Stimulated activated naive CD8-positive, alpha-beta T cell treated with anti-CD3 and anti-CD28 coated beads, Interleukin-15, amount 100 ng/mL, for 72 hours (primary cell): ENCODE measurements at regions not wholly inside any gene's neighbourhood (a gene's known extent, or its start where the extent isn't known, plus 50 kb on each side); places are given as distances from the start of the nearest gene placed in this dataset.
A peak's percentile ranks its signal among the peaks of the same experiment; 100 is the strongest.

ENCODE experiments used
- ATAC-seq: fragments of 150-1000 bp; cut with Tn5 transposase; 2 replicates; pipeline ENCODE4 v1.10.0; 2021; ENCODE audit warnings: mild to moderate bottlenecking, moderate library complexity
- DNase-seq, 2 donors: peaks; one replicate each; pipeline ENCODE4 v3.0.0; 2021 to 2022
- H3K27ac Mint-ChIP-seq, 2 donors: one replicate each; pipeline ENCODE4 v1.8.0; 2022; ENCODE audit warnings: mild to moderate bottlenecking in 2 of 2, mixed read lengths in 2 of 2, moderate library complexity in 2 of 2
- H3K27me3 Mint-ChIP-seq: one replicate; pipeline ENCODE4 v1.8.0; 2022; ENCODE audit warnings: mixed read lengths
- H3K4me1 Mint-ChIP-seq: one replicate; pipeline ENCODE4 v1.8.0; 2022; ENCODE audit warnings: mild to moderate bottlenecking, mixed read lengths
- H3K4me3 Mint-ChIP-seq, 2 donors: one replicate each; pipeline ENCODE4 v1.8.0; 2022; ENCODE audit warnings: mild to moderate bottlenecking in 2 of 2, mixed read lengths in 2 of 2, moderate library complexity in 1 of 2
- H3K9me3 Mint-ChIP-seq, 2 donors: one replicate each; pipeline ENCODE4 v1.8.0; 2022; ENCODE audit warnings: mixed read lengths in 2 of 2

DNA sequence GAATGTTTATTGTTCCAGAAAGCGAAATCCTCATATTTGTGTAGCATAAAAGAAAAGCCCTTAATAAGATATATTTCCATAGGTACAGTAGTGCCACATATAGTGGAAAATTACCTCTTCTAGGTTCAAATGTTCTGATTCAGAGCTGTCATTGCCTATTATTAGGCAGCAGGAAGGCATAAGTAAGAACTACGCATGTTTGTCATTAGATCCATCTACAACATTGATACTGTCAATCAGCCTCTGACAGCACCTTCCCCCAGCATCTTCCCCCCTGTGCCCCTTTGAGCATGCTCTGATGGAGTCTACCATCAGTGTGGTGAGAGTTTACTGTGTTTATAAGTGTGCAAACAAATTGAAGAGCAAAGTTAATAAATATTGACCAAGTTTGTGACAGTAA is 816.1 kb downstream of the TLE4 start:
- ATAC-seq (no peak), DNase-seq (no peak)
- H3K4me1 Mint-ChIP-seq = no peaks in the 10 kb centered on the region
- H3K27me3 Mint-ChIP-seq = no peaks in the 10 kb centered on the region
- peaks cover 7 to 14% of the 10 kb centered on the region in 2 donors for H3K9me3 Mint-ChIP-seq
- H3K27ac Mint-ChIP-seq = no peak overlapping the region
- no peak overlapping the region for H3K4me3 Mint-ChIP-seq

DNA sequence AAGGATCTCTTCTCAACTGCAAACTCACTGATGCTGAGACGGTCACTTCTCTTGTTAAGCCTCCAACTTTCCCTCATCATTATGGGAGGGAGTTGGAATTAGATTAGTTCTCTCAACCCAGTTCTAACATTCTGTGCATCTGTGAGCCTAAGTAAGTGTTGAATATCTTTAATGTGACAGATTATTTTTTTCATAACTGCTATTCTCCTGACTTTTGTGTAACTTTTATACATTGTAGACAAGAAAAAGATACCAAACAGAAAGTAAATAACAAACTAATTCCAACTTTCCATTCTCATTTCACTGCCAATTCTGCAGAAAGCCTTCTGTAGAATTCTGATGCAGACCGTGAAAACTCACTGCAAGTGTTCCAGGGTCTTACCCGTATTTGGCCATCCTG is 813.5 kb downstream of the TLE4 start:
- Mint-ChIP-seq H3K27ac (no peak overlapping the region), H3K4me1 (no peaks in the 10 kb centered on the region), H3K9me3 (peaks cover 0 to 1% of the 10 kb centered on the region in 2 donors), H3K4me3 (no peak overlapping the region), H3K27me3 (no peaks in the 10 kb centered on the region)
- no peak for ATAC-seq
- no peak for DNase-seq

DNA sequence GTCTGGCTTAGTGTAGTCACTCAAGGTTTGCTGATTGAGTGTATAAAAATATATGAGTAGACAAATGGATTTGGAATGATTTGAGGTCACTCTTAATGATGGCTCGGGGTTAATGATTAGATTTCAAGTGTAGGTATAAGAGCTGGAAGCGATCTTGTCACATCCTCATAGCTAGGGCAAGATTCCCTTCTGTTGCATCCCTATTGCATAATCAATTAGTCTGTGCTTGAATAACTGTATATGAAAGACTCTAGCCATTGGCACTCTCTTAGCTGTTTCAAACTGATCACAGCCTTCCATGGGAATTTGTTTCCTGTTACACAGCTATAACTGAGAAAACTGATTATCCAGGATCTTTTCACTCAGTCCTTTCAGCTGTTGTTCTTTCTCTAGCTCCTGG is 811.6 kb downstream of the TLE4 start:
- no peak for ATAC-seq
- H3K4me1 Mint-ChIP-seq = no peaks in the 10 kb centered on the region

DNA sequence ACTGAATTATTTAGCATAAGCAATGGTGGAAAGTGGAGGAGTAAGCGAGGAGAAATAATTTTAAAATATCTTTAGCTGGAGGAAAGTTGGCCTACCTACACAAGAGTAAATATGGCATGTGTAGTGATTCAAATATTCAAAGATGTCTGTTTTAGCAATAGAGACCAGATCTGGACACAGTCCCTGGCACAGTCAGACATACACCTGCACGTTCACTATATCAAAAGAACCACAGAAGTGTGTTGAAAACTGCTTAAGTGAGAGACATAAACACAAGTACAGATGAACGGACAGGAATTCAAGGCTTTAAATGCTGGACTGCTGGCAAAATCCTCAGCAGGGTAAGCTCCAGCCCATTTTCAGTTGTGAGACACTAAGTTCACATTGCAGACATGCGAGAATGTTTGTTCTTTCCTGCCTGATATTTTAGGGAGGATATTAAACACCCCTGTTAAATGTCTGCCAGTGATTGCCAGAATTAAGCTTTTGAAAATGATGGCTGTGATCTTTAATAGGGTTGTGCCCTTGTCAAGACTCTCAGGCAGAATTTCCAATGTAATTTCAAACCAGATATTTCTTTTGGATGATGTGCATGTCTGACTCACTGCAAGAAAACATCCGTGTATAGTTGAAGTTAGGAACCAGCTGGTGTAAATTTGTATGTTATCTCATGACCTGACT is 810.6 kb downstream of the TLE4 start:
- H3K27me3 Mint-ChIP-seq = no peaks in the 10 kb centered on the region
- ATAC-seq (no peak), DNase-seq (no peak)
- H3K4me3 Mint-ChIP-seq = no peak overlapping the region
- H3K27ac Mint-ChIP-seq = no peak overlapping the region
- H3K4me1 Mint-ChIP-seq = no peaks in the 10 kb centered on the region
- H3K9me3 Mint-ChIP-seq = no peaks in the 10 kb centered on the region

More for the DNA sequence above, 811.6 kb downstream of the TLE4 start:
- Mint-ChIP-seq H3K9me3 (no peaks in the 10 kb centered on the region), H3K27me3 (no peaks in the 10 kb centered on the region), H3K27ac (no peak overlapping the region), H3K4me3 (no peak overlapping the region)
- no peak for DNase-seq

DNA sequence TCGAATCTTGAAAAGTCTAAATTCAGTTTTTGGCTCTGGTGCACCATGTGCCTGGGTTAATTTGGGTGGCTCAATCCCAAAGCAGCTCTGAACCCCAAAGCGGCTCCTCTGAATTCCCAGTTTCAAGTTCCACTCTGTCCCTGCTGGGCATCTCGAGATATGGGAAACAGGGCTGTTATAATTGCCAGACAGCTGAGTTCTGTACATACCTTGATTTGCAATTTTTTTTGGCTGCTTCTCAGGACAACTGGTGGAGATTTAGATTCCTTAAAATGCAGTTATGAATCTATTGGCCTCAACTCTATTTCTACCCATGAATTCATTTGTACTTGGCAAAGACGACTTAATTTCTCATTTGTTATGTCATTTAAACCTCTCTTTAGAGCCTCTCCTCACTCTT is 808.5 kb downstream of the TLE4 start:
- Mint-ChIP-seq H3K27ac (no peak overlapping the region), H3K4me3 (no peak overlapping the region)
- ATAC-seq = no peak

DNA sequence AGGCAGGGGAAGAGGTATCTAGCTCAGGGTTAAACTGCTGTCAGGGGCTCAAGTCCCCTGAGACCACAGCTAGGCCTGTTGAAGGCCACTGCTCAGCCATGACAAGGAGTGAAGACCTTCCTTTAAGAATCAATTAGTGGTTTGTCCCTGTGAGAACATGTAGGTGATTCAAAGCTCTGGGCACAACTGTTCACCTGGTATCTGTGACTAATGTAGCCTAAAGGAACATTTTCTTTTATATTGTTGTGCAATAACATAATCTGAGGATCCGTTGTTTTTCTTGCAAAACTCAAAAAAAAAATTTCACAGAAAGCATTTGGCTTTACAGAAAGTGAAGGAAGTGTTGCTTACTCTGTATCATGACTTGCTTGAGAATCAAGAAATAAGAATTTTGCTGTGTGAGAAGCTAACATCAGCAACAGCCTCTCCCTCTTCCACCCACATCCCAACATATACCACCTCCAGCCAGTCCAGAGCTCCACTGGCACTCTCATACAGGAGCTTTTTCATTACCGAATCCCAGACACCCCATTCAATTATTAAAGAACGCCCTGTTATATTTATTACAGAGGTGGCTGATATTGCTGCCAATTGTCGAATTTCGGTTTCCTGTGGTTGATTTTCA is 807.0 kb downstream of the TLE4 start:
- H3K4me1 Mint-ChIP-seq = no peaks in the 10 kb centered on the region
- ATAC-seq (no peak), DNase-seq (no peak)
- H3K27me3 Mint-ChIP-seq = no peaks in the 10 kb centered on the region
- no peak overlapping the region for H3K27ac Mint-ChIP-seq
- H3K9me3 Mint-ChIP-seq = no peaks in the 10 kb centered on the region
- no peak overlapping the region for H3K4me3 Mint-ChIP-seq

More for the DNA sequence above, 808.5 kb downstream of the TLE4 start:
- DNase-seq = no peak
- no peaks in the 10 kb centered on the region for H3K4me1 Mint-ChIP-seq
- no peaks in the 10 kb centered on the region for H3K9me3 Mint-ChIP-seq
- H3K27me3 Mint-ChIP-seq = no peaks in the 10 kb centered on the region

DNA sequence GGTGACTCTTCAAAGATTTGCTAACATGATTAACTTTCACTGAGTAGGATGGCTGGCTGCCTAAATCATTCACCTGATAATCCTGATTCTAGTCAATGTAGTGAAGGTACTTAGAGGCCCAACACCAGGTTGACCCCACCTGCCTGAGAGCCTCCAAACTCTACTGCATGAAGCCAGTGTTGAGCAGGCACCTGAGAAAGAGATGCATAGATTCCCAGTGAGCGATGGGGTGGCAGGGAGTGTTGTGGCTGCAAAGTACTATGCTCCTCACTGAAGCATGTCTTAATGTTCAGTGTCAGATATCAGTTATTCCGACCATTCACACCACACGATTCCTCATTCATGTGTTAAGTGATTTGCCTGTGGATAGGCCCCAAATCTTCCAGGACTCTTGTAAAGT is 804.4 kb downstream of the TLE4 start:
- no peak overlapping the region for H3K27ac Mint-ChIP-seq
- DNase-seq (no peak), ATAC-seq (no peak)
- no peaks in the 10 kb centered on the region for H3K27me3 Mint-ChIP-seq
- no peaks in the 10 kb centered on the region for H3K9me3 Mint-ChIP-seq
- H3K4me1 Mint-ChIP-seq = no peaks in the 10 kb centered on the region
- H3K4me3 Mint-ChIP-seq = no peak overlapping the region

DNA sequence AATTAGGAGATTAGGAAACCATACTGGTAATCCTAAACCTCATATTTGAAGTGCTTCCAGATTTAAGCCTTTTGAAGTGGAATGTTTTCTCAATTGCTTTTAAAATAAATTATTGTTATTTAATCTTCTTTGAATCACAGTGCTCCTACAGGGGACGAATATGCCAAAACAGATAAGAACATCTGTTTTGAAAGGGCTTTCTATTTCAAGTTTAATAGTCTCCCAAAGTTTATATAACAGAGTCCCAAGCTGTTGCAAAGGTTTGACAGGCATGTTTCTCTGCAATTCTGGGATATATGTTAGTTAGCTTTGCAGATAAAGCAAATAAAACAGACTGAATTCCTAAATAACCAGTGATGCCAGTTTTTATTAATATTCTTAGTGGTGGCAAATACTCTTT is 803.7 kb downstream of the TLE4 start:
- Mint-ChIP-seq H3K27ac (no peak overlapping the region), H3K27me3 (no peaks in the 10 kb centered on the region), H3K4me1 (no peaks in the 10 kb centered on the region), H3K4me3 (no peak overlapping the region), H3K9me3 (no peaks in the 10 kb centered on the region)
- no peak for ATAC-seq
- no peak for DNase-seq

DNA sequence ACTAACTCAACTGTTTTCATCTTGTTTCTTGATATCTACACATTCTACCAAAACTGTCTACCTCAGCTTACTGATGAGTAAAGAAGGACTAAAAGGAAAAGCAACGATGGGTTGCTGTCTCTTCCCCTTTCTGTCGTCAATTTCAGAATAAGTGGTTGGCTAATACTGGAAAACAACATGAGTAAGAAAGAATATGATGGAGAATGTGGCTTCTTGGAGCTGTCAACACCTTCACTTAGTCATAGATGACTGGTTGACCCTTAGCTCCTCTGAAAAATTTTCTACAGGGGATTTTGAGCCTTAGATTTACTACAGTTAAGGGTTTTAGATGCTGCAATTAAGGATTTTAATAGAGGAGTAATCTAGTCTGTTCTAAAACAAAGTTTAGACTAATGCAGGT is 797.9 kb downstream of the TLE4 start:
- DNase-seq = no peak
- no peak for ATAC-seq
- Mint-ChIP-seq H3K27ac (no peak overlapping the region), H3K4me1 (no peaks in the 10 kb centered on the region), H3K4me3 (no peak overlapping the region), H3K9me3 (peaks cover 0 to 11% of the 10 kb centered on the region in 2 donors), H3K27me3 (no peaks in the 10 kb centered on the region)

DNA sequence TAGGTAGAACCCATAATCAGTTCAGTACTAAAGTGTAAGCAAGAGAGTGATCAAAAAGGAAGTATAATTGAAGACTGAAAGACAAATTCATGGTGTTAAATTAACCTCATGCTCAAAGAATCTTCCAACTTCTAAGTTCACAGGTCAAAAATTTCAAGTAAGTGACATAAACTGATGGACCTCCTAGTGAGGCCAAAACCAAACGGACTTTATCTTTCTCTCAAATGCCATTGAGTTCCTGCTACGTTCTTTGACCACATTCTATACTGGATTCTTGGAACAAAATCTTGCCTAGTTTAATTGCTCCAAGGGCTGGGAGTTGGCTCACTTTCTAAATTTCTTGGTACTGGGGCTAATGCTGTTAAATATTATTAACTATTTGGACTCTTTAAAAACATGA is 794.9 kb downstream of the TLE4 start:
- ATAC-seq (no peak), DNase-seq (no peak)
- Mint-ChIP-seq H3K27ac (no peak overlapping the region), H3K27me3 (no peaks in the 10 kb centered on the region), H3K4me1 (no peaks in the 10 kb centered on the region), H3K9me3 (peaks cover 7 to 11% of the 10 kb centered on the region in 2 donors), H3K4me3 (no peak overlapping the region)

DNA sequence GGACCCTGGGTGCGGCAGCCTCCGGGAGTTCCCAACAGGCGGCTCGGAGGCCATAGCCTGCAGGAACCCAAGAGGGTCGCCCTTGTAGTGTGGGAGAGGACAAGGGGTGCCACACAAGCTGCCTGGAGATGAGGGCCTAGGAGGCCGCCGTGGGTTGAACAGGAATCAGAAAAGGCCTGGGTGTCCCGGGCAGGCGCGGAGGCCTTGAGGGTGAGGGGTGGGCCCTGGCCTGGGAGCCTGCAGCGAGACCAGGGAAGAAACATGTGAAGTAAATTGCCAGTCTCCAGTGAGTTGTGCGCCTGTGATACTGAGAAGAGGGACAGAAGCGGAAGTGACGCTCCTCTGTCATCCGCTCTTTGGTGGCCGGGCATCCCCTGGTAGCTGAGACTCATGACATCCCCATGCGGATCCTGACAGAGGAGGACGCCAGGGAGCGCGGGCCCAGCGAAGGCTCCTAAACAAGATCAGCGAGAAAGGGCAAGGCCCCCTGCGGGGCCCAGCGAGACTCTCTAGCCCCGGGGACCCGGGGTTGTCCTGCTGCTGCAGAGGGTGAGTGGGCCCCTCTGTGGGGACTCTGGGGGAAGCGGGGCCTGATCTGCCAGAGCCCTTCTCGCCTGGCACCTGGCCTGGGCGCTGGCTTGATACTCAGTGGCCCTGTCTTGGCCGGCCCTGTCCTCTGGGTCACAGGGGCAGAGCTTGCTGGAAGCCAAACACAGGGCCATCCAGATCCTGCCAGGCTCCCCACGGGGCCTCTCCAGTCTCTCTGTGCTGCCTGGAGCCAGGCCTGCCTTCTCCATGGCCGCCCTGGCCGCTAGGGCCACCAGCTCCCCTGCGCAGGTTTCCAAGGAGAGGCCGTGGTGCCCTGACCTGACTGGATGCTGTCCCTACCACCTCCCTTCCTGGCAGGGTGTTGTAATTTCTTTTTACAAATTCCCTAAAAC is 788.4 kb downstream of the TLE4 start:
- H3K4me1 Mint-ChIP-seq = no peaks in the 10 kb centered on the region
- no peak overlapping the region for H3K4me3 Mint-ChIP-seq
- H3K27ac Mint-ChIP-seq = no peak overlapping the region
- ATAC-seq = peak; percentile 43
- peaks cover 16 to 20% of the 10 kb centered on the region in 2 donors for H3K9me3 Mint-ChIP-seq
- DNase-seq = no peak
- peaks cover 9% of the 10 kb centered on the region for H3K27me3 Mint-ChIP-seq

DNA sequence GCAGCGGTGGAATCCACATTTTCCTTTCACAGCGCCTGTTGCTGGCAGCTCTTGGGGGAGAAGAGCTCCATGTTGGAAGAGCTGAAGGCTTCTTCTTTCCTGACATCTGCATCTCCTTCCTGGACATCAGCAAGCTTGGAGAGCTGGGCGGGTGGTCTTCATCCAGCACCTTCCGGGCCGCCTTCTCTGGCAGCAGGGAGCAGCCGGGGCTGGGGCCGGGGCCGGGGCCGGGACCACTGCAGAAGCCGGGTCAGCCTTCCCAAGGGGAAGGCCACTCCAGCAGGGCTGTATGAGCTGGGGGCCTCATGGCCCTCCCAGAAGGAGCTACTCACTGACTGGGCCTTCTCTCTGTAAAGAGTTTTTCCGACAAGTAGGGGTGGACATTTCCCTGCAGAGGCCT is 787.5 kb downstream of the TLE4 start:
- H3K9me3 Mint-ChIP-seq = peaks cover 18 to 20% of the 10 kb centered on the region in 2 donors
- DNase-seq (no peak), ATAC-seq (peak; percentile 38)
- no peak overlapping the region for H3K27ac Mint-ChIP-seq
- H3K27me3 Mint-ChIP-seq = peaks cover 9% of the 10 kb centered on the region
- H3K4me1 Mint-ChIP-seq = no peaks in the 10 kb centered on the region
- H3K4me3 Mint-ChIP-seq = no peak overlapping the region

DNA sequence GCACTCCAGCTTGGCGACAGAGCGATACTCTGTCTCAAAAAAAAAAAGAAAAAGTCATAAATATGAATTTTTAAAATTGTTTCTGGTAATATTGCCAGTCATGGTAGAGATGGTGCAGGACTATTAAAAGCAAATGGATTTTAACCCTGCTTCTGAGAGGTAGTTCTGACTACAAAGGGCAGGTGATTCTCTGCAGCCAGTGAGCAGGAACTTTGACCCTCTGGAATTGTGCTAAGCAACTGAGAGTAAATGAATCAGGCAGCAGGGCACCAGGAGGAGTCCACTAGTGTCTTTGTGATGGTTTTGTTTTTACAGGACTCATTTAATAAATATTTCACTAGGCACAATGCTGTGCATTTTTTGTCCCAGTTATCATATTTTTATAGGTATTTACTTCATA is 781.2 kb downstream of the TLE4 start:
- Mint-ChIP-seq H3K9me3 (peaks cover 8 to 10% of the 10 kb centered on the region in 2 donors), H3K4me1 (no peaks in the 10 kb centered on the region), H3K27me3 (peaks cover 4% of the 10 kb centered on the region), H3K27ac (no peak overlapping the region), H3K4me3 (no peak overlapping the region)
- DNase-seq = no peak
- no peak for ATAC-seq

DNA sequence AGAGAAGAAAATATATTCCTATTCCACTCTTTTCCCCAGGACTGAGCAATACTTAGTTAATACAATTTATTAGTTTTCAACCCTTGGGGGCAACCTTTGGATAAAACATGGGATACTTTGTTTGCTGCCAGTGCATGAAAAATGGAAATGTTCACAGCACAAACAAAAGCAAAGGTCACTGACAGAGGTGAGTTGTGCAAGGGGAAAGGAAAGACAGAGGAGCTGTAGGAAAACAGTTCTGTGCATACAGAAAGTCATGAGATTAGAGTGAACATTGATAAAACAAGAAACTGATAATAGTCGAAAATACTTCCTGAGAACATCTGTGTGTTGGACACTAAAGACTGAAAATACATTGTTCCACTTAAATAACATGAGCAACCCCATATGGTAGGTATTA is 779.8 kb downstream of the TLE4 start:
- DNase-seq = no peak
- Mint-ChIP-seq H3K27ac (no peak overlapping the region), H3K27me3 (no peaks in the 10 kb centered on the region), H3K4me3 (no peak overlapping the region), H3K9me3 (peaks cover 5 to 12% of the 10 kb centered on the region in 2 donors), H3K4me1 (no peaks in the 10 kb centered on the region)
- no peak for ATAC-seq

DNA sequence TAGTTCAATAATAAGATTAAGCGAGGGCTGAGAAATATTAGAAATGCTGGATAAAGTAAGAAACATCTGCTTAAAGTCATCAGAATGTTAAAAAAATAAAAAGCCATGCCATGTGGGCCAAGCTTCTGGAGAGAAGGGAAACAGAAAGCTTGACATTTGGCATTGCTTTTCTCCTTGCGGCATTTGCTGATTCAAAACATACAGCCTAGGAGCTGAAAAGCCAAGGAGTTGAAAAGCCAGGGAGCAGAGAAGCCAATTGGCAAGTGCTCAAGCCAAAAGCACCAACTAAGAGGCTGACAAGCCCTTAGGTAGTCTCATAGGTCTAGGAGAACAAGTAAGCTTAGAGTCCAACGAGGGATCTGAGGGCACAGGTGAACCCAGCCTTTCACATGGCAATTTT is 754.3 kb downstream of the TLE4 start:
- DNase-seq (no peak), ATAC-seq (no peak)

DNA sequence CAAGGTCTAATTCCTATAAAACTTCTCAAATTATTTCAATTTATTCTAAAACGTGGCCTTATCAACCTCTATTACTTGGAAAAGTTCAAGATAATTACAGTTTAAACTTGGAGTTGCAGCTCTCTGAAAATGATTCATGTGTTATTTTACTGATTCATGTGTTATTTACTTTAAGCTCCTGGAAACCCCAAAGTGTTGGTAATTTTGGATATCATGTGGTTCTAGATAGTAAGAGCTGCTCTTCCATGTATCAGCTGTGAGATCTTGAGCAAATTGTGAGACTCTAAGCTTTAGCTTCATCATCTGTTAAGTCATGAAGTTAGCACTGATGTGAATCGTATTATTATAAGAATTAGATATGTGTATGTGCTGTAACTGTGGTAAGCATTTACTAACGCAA is 749.2 kb downstream of the TLE4 start:
- no peaks in the 10 kb centered on the region for H3K9me3 Mint-ChIP-seq
- no peaks in the 10 kb centered on the region for H3K27me3 Mint-ChIP-seq
- H3K4me1 Mint-ChIP-seq = no peaks in the 10 kb centered on the region
- no peak overlapping the region for H3K27ac Mint-ChIP-seq
- ATAC-seq (no peak), DNase-seq (no peak)
- no peak overlapping the region for H3K4me3 Mint-ChIP-seq

More for the DNA sequence above, 754.3 kb downstream of the TLE4 start:
- no peak overlapping the region for H3K4me3 Mint-ChIP-seq
- no peaks in the 10 kb centered on the region for H3K27me3 Mint-ChIP-seq
- no peaks in the 10 kb centered on the region for H3K4me1 Mint-ChIP-seq
- no peak overlapping the region for H3K27ac Mint-ChIP-seq
- no peaks in the 10 kb centered on the region for H3K9me3 Mint-ChIP-seq
